Endothelial cell of umbilical vein (primary cell): ENCODE measurements at regions not wholly inside any gene's neighbourhood (a gene's known extent, or its start where the extent isn't known, plus 50 kb on each side); places are given as distances from the start of the nearest gene placed in this dataset.

Source experiments
- BruUV-seq: library from RNA; stranded (reverse); fragments of 400-500 nt; replicated peaks from 2 replicates; lab custom pipeline; 2021; lab: Mats Ljungman, UMichigan
- CTCF ChIA-PET: fragments of 300-600, 350-600 bp; sonication (Branson Sonifier 250); formaldehyde crosslinking; loops from one replicate; lab custom pipeline; 2021; ENCODE audit warnings: antibody characterized with exemption, inconsistent platforms; lab: Charles Lee
- POLR2A ChIA-PET: fragments of 300-600, 350-600 bp; sonication (Branson Sonifier 250); formaldehyde crosslinking; loops from one replicate; lab custom pipeline; 2021; ENCODE audit warnings: antibody characterized with exemption, inconsistent platforms; lab: Charles Lee
- DNase-seq: peaks from one replicate; pipeline ENCODE4 v3.0.0-alpha.2; 2011; ENCODE audit warnings: low read depth, low spot score
- FAIRE-seq: peaks from 2 replicates; lab custom pipeline; 2011; peaks lifted over from hg19 to GRCh38; lab: Jason Lieb, UNC
- H2AFZ ChIP-seq: 2 replicates; pipeline ENCODE4 v1.6.0; 2012; ENCODE audit warnings: low read depth, low read length, control low read depth, inconsistent platforms
- H3K27ac ChIP-seq: 2 replicates; pipeline ENCODE4 v1.5.1; 2011; ENCODE audit warnings: low read depth, mild to moderate bottlenecking, control low read depth, low read length, moderate library complexity; ENCODE audit not compliant: insufficient read depth
- H3K27me3 ChIP-seq, 2 experiments: 2 replicates each; pipeline versions ENCODE4 v1.6.0 to v1.6.1; 2011; ENCODE audit warnings: low read length in 2 of 2, mixed read lengths in 1 of 2; ENCODE audit not compliant: control insufficient read depth in 2 of 2, insufficient read depth in 2 of 2
- H3K36me3 ChIP-seq, 2 experiments: 2 replicates in 1 of 2; 3 replicates in 1 of 2; pipeline ENCODE4 v1.5.1; 2011; ENCODE audit warnings: low read length in 2 of 2, mild to moderate bottlenecking in 1 of 2, moderate library complexity in 1 of 2; ENCODE audit not compliant: control insufficient read depth in 2 of 2, insufficient read depth in 2 of 2; ENCODE audit errors: extremely low read depth in 1 of 2
- H3K4me1 ChIP-seq: 3 replicates; pipeline ENCODE4 v1.5.1; 2011; ENCODE audit warnings: mild to moderate bottlenecking, low read length; ENCODE audit not compliant: control insufficient read depth, insufficient read depth; ENCODE audit errors: extremely low read depth
- H3K4me2 ChIP-seq: 2 replicates; pipeline ENCODE4 v1.6.1; 2011; ENCODE audit warnings: low read length, control low read depth, mixed read lengths; ENCODE audit not compliant: insufficient read depth
- H3K4me3 ChIP-seq, 3 experiments: fragments of 200-600 bp in 1 of 3; sonication (generic), shearing (Covaris generic) in 1 of 3; replicated peaks in 1 of 3; 2 replicates each; pipeline ENCODE4 v1.5.1; 2011 to 2016; ENCODE audit warnings: control low read depth in 3 of 3, low read length in 3 of 3, mild to moderate bottlenecking in 2 of 3, inconsistent platforms in 1 of 3, low read depth in 1 of 3, moderate library complexity in 1 of 3; ENCODE audit not compliant: insufficient read depth in 1 of 3
- H3K79me2 ChIP-seq: 2 replicates; pipeline ENCODE4 v1.6.0; 2012; ENCODE audit warnings: low read length, inconsistent platforms; ENCODE audit not compliant: control insufficient read depth, insufficient read depth
- H3K9ac ChIP-seq: replicated peaks from 2 replicates; pipeline ENCODE3; 2011; ENCODE audit warnings: low read length, control low read depth; ENCODE audit not compliant: insufficient read depth; ENCODE audit errors: extremely low read depth
- H3K9me1 ChIP-seq: replicated peaks from 3 replicates; pipeline ENCODE4 v1.6.0; 2011; ENCODE audit warnings: mild to moderate bottlenecking, low read length; ENCODE audit not compliant: control insufficient read depth, insufficient read depth; ENCODE audit errors: extremely low read depth
- H3K9me3 ChIP-seq: replicated peaks from 2 replicates; pipeline ENCODE4 v1.5.1; 2012; ENCODE audit warnings: low read length, inconsistent platforms; ENCODE audit not compliant: control insufficient read depth, insufficient read depth
- H4K20me1 ChIP-seq: replicated peaks from 2 replicates; pipeline ENCODE3; 2011; ENCODE audit warnings: mild to moderate bottlenecking, low read length; ENCODE audit not compliant: control insufficient read depth, insufficient read depth; ENCODE audit errors: extremely low read depth
- CTCF ChIP-seq, 2 donors: IDR thresholded peaks; 1 replicate in 1 of 2; 2 replicates in 1 of 2; pipeline ENCODE4 v1.5.1; 2011; ENCODE audit warnings: low read length in 2 of 2, mild to moderate bottlenecking in 2 of 2, moderate library complexity in 2 of 2, control low read depth in 1 of 2, inconsistent platforms in 1 of 2, low read depth in 1 of 2; ENCODE audit not compliant: insufficient read depth in 1 of 2; ENCODE audit errors: extremely low read depth in 1 of 2
- EZH2 ChIP-seq: IDR thresholded peaks from 2 replicates; pipeline ENCODE4 v1.6.1; 2012; ENCODE audit warnings: borderline replicate concordance, low read depth, mild to moderate bottlenecking, moderate library complexity, low read length, inconsistent platforms; ENCODE audit not compliant: severe bottlenecking
- FOS ChIP-seq: IDR thresholded peaks from 2 replicates; pipeline ENCODE4 v1.6.1; 2011; ENCODE audit warnings: mild to moderate bottlenecking, low read length, moderate library complexity, borderline replicate concordance; ENCODE audit not compliant: insufficient read depth
- GATA2 ChIP-seq: IDR thresholded peaks from 2 replicates; pipeline ENCODE4 v1.7.0; 2011; ENCODE audit warnings: low read depth, mild to moderate bottlenecking, moderate library complexity, mixed read lengths, low read length; ENCODE audit not compliant: insufficient read length, insufficient read depth
- JUN ChIP-seq: IDR thresholded peaks from 2 replicates; pipeline ENCODE4 v1.6.1; 2011; ENCODE audit warnings: borderline replicate concordance, low read depth; ENCODE audit not compliant: insufficient read length, insufficient read depth
- MAX ChIP-seq: IDR thresholded peaks from 2 replicates; pipeline ENCODE4 v1.6.1; 2011; ENCODE audit not compliant: insufficient read depth, insufficient read length
- MYC ChIP-seq: IDR thresholded peaks from one replicate; pipeline ENCODE4 v1.6.1; 2011; ENCODE audit warnings: mild to moderate bottlenecking, low read depth, low read length
- POLR2A ChIP-seq: IDR thresholded peaks from 2 replicates; pipeline ENCODE4 v1.6.1; 2012; ENCODE audit warnings: low read depth, mild to moderate bottlenecking, control low read depth, low read length
- POLR2AphosphoS5 ChIP-seq: IDR thresholded peaks from 2 replicates; pipeline ENCODE4 v1.6.1; 2012; ENCODE audit warnings: low read depth, mild to moderate bottlenecking, control low read depth, low read length, moderate library complexity; ENCODE audit not compliant: insufficient read depth
- dilution Hi-C: fragments of 300-500 bp; cut with MboI; formaldehyde crosslinking; loops from one replicate; pipeline ENCODE4 v1.15.0; 2019; ENCODE audit warnings: low sequenced_read_pairs; ENCODE audit not compliant: extremely low pct_ligation_motif_present
- intact Hi-C: fragments of 100-400 bp; cut with micrococcal nuclease; formaldehyde crosslinking; loops from one replicate; pipeline ENCODE4 v1.10.0; 2022

GRCh38 chr5:35320029-35320428 is 89.7 kb upstream of the PRLR start:
- no peaks in the 10 kb centered on the region for H3K4me1 ChIP-seq
- BruUV-seq, result no TSS peak
- no peaks in the 10 kb centered on the region for H4K20me1 ChIP-seq
- H3K9ac ChIP-seq, result no peak overlapping the region
- no peak for DNase-seq
- intact Hi-C loops (no loop called here), dilution Hi-C loops (no loop called here)
- H3K27ac ChIP-seq, result no peak overlapping the region
- TF ChIP-seq MAX, result no peak
- no peak for TF ChIP-seq JUN
- no peak for TF ChIP-seq POLR2A
- no peak for TF ChIP-seq MYC
- no peak for TF ChIP-seq GATA2
- TF ChIP-seq POLR2AphosphoS5, result no peak
- no peak for TF ChIP-seq EZH2
- ChIA-PET CTCF (no interaction called here), POLR2A (no interaction called here)
- no peak overlapping the region for H3K4me2 ChIP-seq
- no peaks in the 10 kb centered on the region for H3K9me3 ChIP-seq
- H3K36me3 ChIP-seq, result no peaks in the 10 kb centered on the region
- H2AFZ ChIP-seq, result no peak overlapping the region
- peaks cover 2% of the 10 kb centered on the region for H3K9me1 ChIP-seq
- no peaks in the 10 kb centered on the region for H3K27me3 ChIP-seq
- no peaks in the 10 kb centered on the region for H3K79me2 ChIP-seq
- H3K4me3 ChIP-seq, result no peak overlapping the region
- FAIRE-seq, result no peak

GRCh38 chr5:35319333-35320002 is 89.2 kb upstream of the PRLR start:
- Histone ChIP-seq H3K9me1 (peaks cover 2% of the 10 kb centered on the region), H3K4me3 (no peak overlapping the region), H2AFZ (no peak overlapping the region), H3K9me3 (no peaks in the 10 kb centered on the region), H3K4me2 (no peak overlapping the region), H3K4me1 (no peaks in the 10 kb centered on the region), H3K27me3 (no peaks in the 10 kb centered on the region), H3K79me2 (no peaks in the 10 kb centered on the region), H3K9ac (no peak overlapping the region), H4K20me1 (no peaks in the 10 kb centered on the region), H3K36me3 (no peaks in the 10 kb centered on the region), H3K27ac (no peak overlapping the region)
- no TSS peak for BruUV-seq
- intact Hi-C loops, result no loop called here
- ChIA-PET CTCF (no interaction called here), POLR2A (no interaction called here)
- FAIRE-seq (no peak), DNase-seq (peak; percentile 4)
- no peak for TF ChIP-seq EZH2
- TF ChIP-seq MAX, result no peak
- no peak for TF ChIP-seq CTCF (IDR thresholded peaks at IDR 0.05; ENCODE audit: extremely low read depth in 1 of 2, insufficient read depth in 1 of 2, low read depth in 1 of 2, low read length in 2 of 2)
- TF ChIP-seq POLR2AphosphoS5, result no peak
- no peak for TF ChIP-seq GATA2
- no peak for TF ChIP-seq JUN
- TF ChIP-seq MYC, result no peak
- TF ChIP-seq FOS, result peak; percentile 17
- dilution Hi-C loops, result no loop called here
